ENCODE measurements at regions not wholly inside any gene's neighbourhood (a gene's known extent, or its start where the extent isn't known, plus 50 kb on each side); places are given as distances from the start of the nearest gene placed in this dataset.
"Not testable (repeated sequence)": the region's sequence is repeated elsewhere in the genome, so short reads cannot be mapped to it uniquely, and the experiment has no call there.

DNA sequence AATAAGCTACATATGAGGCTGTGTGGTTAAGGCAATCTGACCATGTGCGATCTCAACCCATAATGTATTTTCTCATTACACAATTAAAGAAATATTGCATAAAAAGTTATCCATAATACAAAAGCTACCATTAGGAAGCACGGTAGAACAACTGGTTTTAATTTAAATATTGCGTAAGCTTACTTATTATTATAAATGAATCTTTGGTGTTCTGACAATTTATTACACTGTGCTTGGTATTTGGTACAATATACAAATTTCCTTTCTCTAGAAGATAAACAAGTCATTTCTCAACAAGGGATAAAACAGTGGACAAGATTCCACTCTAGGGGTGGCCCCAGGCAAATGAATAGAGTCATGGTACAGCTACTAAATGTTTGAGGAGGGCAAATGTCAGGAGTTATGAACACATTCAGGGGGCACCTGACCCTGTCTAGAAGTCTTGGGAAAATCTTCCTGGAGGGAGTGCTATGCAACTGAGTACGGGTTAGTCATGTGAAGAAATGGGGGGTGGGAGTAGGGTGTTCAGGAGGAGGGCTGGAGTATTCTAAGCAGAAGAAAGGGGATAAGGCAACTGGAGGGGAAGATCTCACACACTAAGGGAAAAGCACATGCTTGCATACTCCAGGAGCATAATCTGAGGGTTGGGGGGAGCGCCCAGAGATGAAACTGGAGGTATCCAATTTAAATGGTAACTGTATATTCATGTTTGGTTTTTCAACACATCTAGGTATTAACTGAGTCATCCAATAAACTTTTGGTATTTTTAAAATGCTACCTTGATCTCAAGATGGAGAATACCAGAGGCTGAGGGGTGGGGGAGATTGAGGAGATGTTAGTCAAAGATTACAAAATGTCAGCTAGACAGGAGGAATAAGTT lies 296.9 kb upstream of the SGK1 start:
- TF ChIP-seq EZH2 (IDR thresholded peaks at IDR 0.05; ENCODE audit: insufficient read depth, poor library complexity, severe bottlenecking) (no peak), EZH2phosphoT487 (IDR thresholded peaks at IDR 0.05; ENCODE audit: insufficient read depth, low read depth) (no peak)
- H3K36me3 ChIP-seq (ENCODE audit: low read depth) = no peaks in the 10 kb centered on the region
- no peaks in the 10 kb centered on the region for H3K79me2 ChIP-seq (ENCODE audit: insufficient read depth)
- no peaks in the 10 kb centered on the region for H3K9me3 ChIP-seq (ENCODE audit: low read depth)
- no peaks in the 10 kb centered on the region for H3K9me2 ChIP-seq (ENCODE audit: insufficient read depth)
- H3K4me2 ChIP-seq (ENCODE audit: unreplicated experiment) = no peak overlapping the region
- 69 to 73% methylated on average over 5 of the region's 5 CpGs for WGBS, 2 experiments (ENCODE audit: low coverage in 1 of 2, low lambda C conversion rate in 2 of 2, missing lambda C conversion rate in 2 of 2)
- no peak overlapping the region for H3K27ac ChIP-seq
- no peak for DNase-seq
- H3F3A ChIP-seq (ENCODE audit: insufficient read depth) = no peaks in the 10 kb centered on the region
- in situ Hi-C loops (cut with MboI) = no loop called here
- H3K27me3 ChIP-seq (replicated peaks; ENCODE audit: insufficient read depth) = no peaks in the 10 kb centered on the region
- no peak overlapping the region for H3K4me3 ChIP-seq
- no peak overlapping the region for H3K9ac ChIP-seq
- H4K20me1 ChIP-seq (ENCODE audit: insufficient read depth) = no peaks in the 10 kb centered on the region
- H3K4me1 ChIP-seq (ENCODE audit: insufficient read depth) = 0 out of 2 replicates have a peak, but pooled peaks cover 5% of the 10 kb centered on the region
- no peak overlapping the region for H2AFZ ChIP-seq

DNA sequence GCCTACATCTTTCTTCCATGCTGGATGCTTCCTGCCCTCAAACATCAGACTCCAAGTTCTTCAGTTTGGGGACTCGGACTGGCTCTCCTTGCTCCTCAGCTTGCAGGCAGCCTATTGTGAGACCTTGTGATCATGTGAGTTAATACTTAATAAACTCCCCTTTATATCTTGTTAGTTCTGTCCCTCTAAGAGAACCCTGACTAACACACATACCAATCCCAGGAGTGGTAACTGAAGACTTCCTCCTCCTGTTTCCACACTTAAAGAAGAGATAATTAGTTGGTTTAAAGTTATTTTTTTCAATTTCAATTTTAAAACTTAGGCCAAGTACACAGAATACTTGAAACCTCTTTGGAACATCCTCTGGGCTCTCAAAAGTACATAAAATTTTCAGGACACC lies 294.2 kb upstream of the SGK1 start:
- in situ Hi-C loops (cut with MboI); H3K36me3 ChIP-seq (ENCODE audit: low read depth); H3F3A ChIP-seq (ENCODE audit: insufficient read depth); DNase-seq; H3K4me2 ChIP-seq (ENCODE audit: unreplicated experiment); H3K9me3 ChIP-seq (ENCODE audit: low read depth); H3K4me3 ChIP-seq; H2AFZ ChIP-seq; H3K27ac ChIP-seq; H3K9me2 ChIP-seq (ENCODE audit: insufficient read depth); H4K20me1 ChIP-seq (ENCODE audit: insufficient read depth); H3K9ac ChIP-seq; H3K79me2 ChIP-seq (ENCODE audit: insufficient read depth); H3K27me3 ChIP-seq (replicated peaks; ENCODE audit: insufficient read depth); H3K4me1 ChIP-seq (ENCODE audit: insufficient read depth): not testable (repeated sequence)
- WGBS, 2 experiments (ENCODE audit: low coverage in 1 of 2, low lambda C conversion rate in 2 of 2, missing lambda C conversion rate in 2 of 2) = 83 to 100% methylated on average over 1 of the region's 1 CpG

DNA sequence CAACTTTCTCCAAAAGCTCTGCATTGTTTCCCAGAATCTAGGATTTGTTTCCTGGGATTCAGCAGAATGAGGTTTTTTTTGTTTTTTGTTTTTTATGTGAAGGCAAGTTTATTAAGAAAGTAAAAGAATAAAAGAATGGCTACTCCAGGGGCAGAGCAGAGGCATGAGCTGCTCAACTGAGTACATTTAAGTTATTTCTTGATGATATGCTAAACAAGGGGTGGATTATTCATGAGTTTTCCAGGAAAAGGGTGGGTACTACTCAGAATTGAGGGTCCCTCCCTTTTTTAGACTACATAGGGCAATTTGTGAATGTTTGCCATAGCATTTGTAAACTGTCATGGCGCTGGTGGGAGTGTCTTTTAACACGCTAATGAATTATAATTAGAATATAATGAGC lies 292.5 kb upstream of the SGK1 start:
- no peak overlapping the region for H3K4me2 ChIP-seq (ENCODE audit: unreplicated experiment)
- no peak overlapping the region for H3K4me3 ChIP-seq
- H3K27ac ChIP-seq = no peak overlapping the region
- no peaks in the 10 kb centered on the region for H3K4me1 ChIP-seq (ENCODE audit: insufficient read depth)
- no peaks in the 10 kb centered on the region for H3K27me3 ChIP-seq (replicated peaks; ENCODE audit: insufficient read depth)
- no peak overlapping the region for H2AFZ ChIP-seq
- H3K9me2 ChIP-seq (ENCODE audit: insufficient read depth) = no peaks in the 10 kb centered on the region
- DNase-seq = no peak
- no peaks in the 10 kb centered on the region for H3K9me3 ChIP-seq (ENCODE audit: low read depth)
- no peaks in the 10 kb centered on the region for H3K79me2 ChIP-seq (ENCODE audit: insufficient read depth)
- H4K20me1 ChIP-seq (ENCODE audit: insufficient read depth) = no peaks in the 10 kb centered on the region
- H3K36me3 ChIP-seq (ENCODE audit: low read depth) = no peaks in the 10 kb centered on the region
- no peaks in the 10 kb centered on the region for H3F3A ChIP-seq (ENCODE audit: insufficient read depth)
- TF ChIP-seq EZH2 (IDR thresholded peaks at IDR 0.05; ENCODE audit: insufficient read depth, poor library complexity, severe bottlenecking) (no peak), EZH2phosphoT487 (IDR thresholded peaks at IDR 0.05; ENCODE audit: insufficient read depth, low read depth) (no peak)
- 80 to 81% methylated on average over 2 of the region's 2 CpGs for WGBS, 2 experiments (ENCODE audit: low coverage in 1 of 2, low lambda C conversion rate in 2 of 2, missing lambda C conversion rate in 2 of 2)
- in situ Hi-C loops (cut with MboI) = no loop called here
- H3K9ac ChIP-seq = no peak overlapping the region

DNA sequence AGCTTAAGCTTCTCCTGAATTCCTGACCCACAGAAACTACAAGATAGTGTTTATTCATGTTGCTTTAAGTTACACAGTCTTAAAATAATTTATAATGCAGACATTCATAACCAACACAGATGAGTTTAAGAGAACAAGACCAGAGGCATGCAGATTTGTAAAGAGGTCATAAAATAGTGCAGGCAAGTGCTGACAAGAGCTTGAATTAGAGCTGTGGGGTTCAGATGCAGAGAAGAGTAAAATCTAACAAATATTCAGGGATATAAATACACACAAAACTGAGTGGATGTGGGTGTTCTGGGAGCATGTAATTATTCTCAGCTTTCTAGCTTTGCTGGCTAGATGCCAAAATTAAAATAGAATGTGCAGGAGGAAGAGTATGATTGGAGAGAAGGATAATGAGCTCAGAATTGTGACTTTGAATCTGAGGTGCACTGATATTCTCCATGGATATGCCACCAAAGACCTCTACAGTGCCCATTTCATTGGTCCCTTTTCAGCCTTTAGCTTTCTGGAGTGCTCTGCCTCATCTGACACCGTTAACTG lies 291.9 kb upstream of the SGK1 start:
- Histone ChIP-seq H3F3A (ENCODE audit: insufficient read depth) (no peaks in the 10 kb centered on the region), H3K4me2 (ENCODE audit: unreplicated experiment) (no peak overlapping the region), H2AFZ (no peak overlapping the region), H3K27me3 (replicated peaks; ENCODE audit: insufficient read depth) (no peaks in the 10 kb centered on the region), H3K79me2 (ENCODE audit: insufficient read depth) (no peaks in the 10 kb centered on the region), H3K9me3 (ENCODE audit: low read depth) (no peaks in the 10 kb centered on the region), H3K27ac (no peak overlapping the region), H3K36me3 (ENCODE audit: low read depth) (no peaks in the 10 kb centered on the region), H4K20me1 (ENCODE audit: insufficient read depth) (no peaks in the 10 kb centered on the region), H3K4me3 (no peak overlapping the region), H3K4me1 (ENCODE audit: insufficient read depth) (no peaks in the 10 kb centered on the region), H3K9me2 (ENCODE audit: insufficient read depth) (no peaks in the 10 kb centered on the region), H3K9ac (no peak overlapping the region)
- DNase-seq = no peak
- in situ Hi-C loops (cut with MboI) = no loop called here
- 95 to 96% methylated on average over 1 of the region's 1 CpG for WGBS, 2 experiments (ENCODE audit: low coverage in 1 of 2, low lambda C conversion rate in 2 of 2, missing lambda C conversion rate in 2 of 2)
- no peak for TF ChIP-seq EZH2phosphoT487 (IDR thresholded peaks at IDR 0.05; ENCODE audit: insufficient read depth, low read depth)
- no peak for TF ChIP-seq EZH2 (IDR thresholded peaks at IDR 0.05; ENCODE audit: insufficient read depth, poor library complexity, severe bottlenecking)
